ENCODE measurements at regions not wholly inside any gene's neighbourhood (a gene's known extent, or its start where the extent isn't known, plus 50 kb on each side); places are given as distances from the start of the nearest gene placed in this dataset.

GRCh38 chr10:4590807-4591206, 235.2 kb upstream of the AKR1E2 start:
- no peak overlapping the region for H3K4me3 ChIP-seq
- no peak overlapping the region for H3K27ac ChIP-seq
- H3K36me3 ChIP-seq = no peaks in the 10 kb centered on the region
- H3K4me1 ChIP-seq = no peaks in the 10 kb centered on the region
- no peak for DNase-seq
- H3K9me3 ChIP-seq (replicated peaks) = no peaks in the 10 kb centered on the region
- H3K27me3 ChIP-seq = no peaks in the 10 kb centered on the region

GRCh38 chr10:4588824-4589223, 237.2 kb upstream of the AKR1E2 start:
- Histone ChIP-seq H3K27ac (no peak overlapping the region), H3K36me3 (no peaks in the 10 kb centered on the region), H3K9me3 (replicated peaks) (no peaks in the 10 kb centered on the region), H3K27me3 (no peaks in the 10 kb centered on the region), H3K4me3 (no peak overlapping the region), H3K4me1 (no peaks in the 10 kb centered on the region)
- DNase-seq = no peak

GRCh38 chr10:4587466-4587865, 238.5 kb upstream of the AKR1E2 start:
- H3K27me3 ChIP-seq = no peaks in the 10 kb centered on the region
- H3K36me3 ChIP-seq = no peaks in the 10 kb centered on the region
- H3K9me3 ChIP-seq (replicated peaks) = no peaks in the 10 kb centered on the region
- H3K27ac ChIP-seq = no peak overlapping the region
- H3K4me3 ChIP-seq = no peak overlapping the region
- DNase-seq = no peak
- no peaks in the 10 kb centered on the region for H3K4me1 ChIP-seq

GRCh38 chr10:4586776-4587175, 239.2 kb upstream of the AKR1E2 start:
- no peak overlapping the region for H3K27ac ChIP-seq
- no peaks in the 10 kb centered on the region for H3K36me3 ChIP-seq
- no peaks in the 10 kb centered on the region for H3K27me3 ChIP-seq
- no peak overlapping the region for H3K4me3 ChIP-seq
- H3K4me1 ChIP-seq = no peaks in the 10 kb centered on the region
- DNase-seq = no peak
- H3K9me3 ChIP-seq (replicated peaks) = no peaks in the 10 kb centered on the region

- Histone ChIP-seq H3K27me3 (no peaks in the 10 kb centered on the region), H3K36me3 (no peaks in the 10 kb centered on the region), H3K4me3 (no peak overlapping the region), H3K9me3 (replicated peaks) (no peaks in the 10 kb centered on the region), H3K27ac (no peak overlapping the region), H3K4me1 (no peaks in the 10 kb centered on the region)
- DNase-seq = no peak
These were observed 244.1 kb upstream of the AKR1E2 start for GRCh38 chr10:4581929-4582328.

GRCh38 chr10:4579844-4580243, 246.2 kb upstream of the AKR1E2 start:
- no peaks in the 10 kb centered on the region for H3K27me3 ChIP-seq
- H3K9me3 ChIP-seq (replicated peaks) = no peaks in the 10 kb centered on the region
- no peak overlapping the region for H3K4me3 ChIP-seq
- no peak for DNase-seq
- no peaks in the 10 kb centered on the region for H3K4me1 ChIP-seq
- H3K27ac ChIP-seq = no peak overlapping the region
- H3K36me3 ChIP-seq = no peaks in the 10 kb centered on the region

- no peaks in the 10 kb centered on the region for H3K27me3 ChIP-seq
- H3K4me1 ChIP-seq = no peaks in the 10 kb centered on the region
- H3K36me3 ChIP-seq = no peaks in the 10 kb centered on the region
- H3K9me3 ChIP-seq (replicated peaks) = no peaks in the 10 kb centered on the region
- H3K27ac ChIP-seq = no peak overlapping the region
- no peak overlapping the region for H3K4me3 ChIP-seq
- no peak for DNase-seq
These were observed 249.8 kb upstream of the AKR1E2 start for GRCh38 chr10:4576206-4576605.

GRCh38 chr10:4569151-4569550, 256.9 kb upstream of the AKR1E2 start:
- Histone ChIP-seq H3K36me3 (no peaks in the 10 kb centered on the region), H3K4me3 (peak overlapping the region; percentile 31), H3K9me3 (replicated peaks) (no peaks in the 10 kb centered on the region), H3K4me1 (peaks cover 15% of the 10 kb centered on the region), H3K27ac (peak overlapping the region; percentile 77), H3K27me3 (no peaks in the 10 kb centered on the region)
- DNase-seq = no peak

- H3K27ac ChIP-seq = peak overlapping the region; percentile 77
- peaks cover 15% of the 10 kb centered on the region for H3K4me1 ChIP-seq
- DNase-seq = peak; percentile 70 to 83
- H3K4me3 ChIP-seq = peak overlapping the region; percentile 31
- H3K9me3 ChIP-seq (replicated peaks) = no peaks in the 10 kb centered on the region
- no peaks in the 10 kb centered on the region for H3K36me3 ChIP-seq
- H3K27me3 ChIP-seq = no peaks in the 10 kb centered on the region
These were observed 257.3 kb upstream of the AKR1E2 start for GRCh38 chr10:4568731-4569130.

- Histone ChIP-seq H3K9me3 (replicated peaks) (no peaks in the 10 kb centered on the region), H3K4me3 (no peak overlapping the region), H3K4me1 (peaks cover 15% of the 10 kb centered on the region), H3K27me3 (no peaks in the 10 kb centered on the region), H3K36me3 (no peaks in the 10 kb centered on the region), H3K27ac (peak overlapping the region; percentile 77)
- no peak for DNase-seq
These were observed 257.9 kb upstream of the AKR1E2 start for GRCh38 chr10:4568086-4568485.

- no peak for DNase-seq
- Histone ChIP-seq H3K36me3 (no peaks in the 10 kb centered on the region), H3K4me1 (peaks cover 15% of the 10 kb centered on the region), H3K9me3 (replicated peaks) (no peaks in the 10 kb centered on the region), H3K27me3 (no peaks in the 10 kb centered on the region), H3K27ac (no peak overlapping the region), H3K4me3 (no peak overlapping the region)
These were observed 258.4 kb upstream of the AKR1E2 start for GRCh38 chr10:4567637-4568036.

- H3K4me1 ChIP-seq = peaks cover 29% of the 10 kb centered on the region
- H3K27me3 ChIP-seq = no peaks in the 10 kb centered on the region
- H3K27ac ChIP-seq = no peak overlapping the region
- no peak for DNase-seq
- no peaks in the 10 kb centered on the region for H3K36me3 ChIP-seq
- H3K4me3 ChIP-seq = no peak overlapping the region
- H3K9me3 ChIP-seq (replicated peaks) = no peaks in the 10 kb centered on the region
These were observed 260.0 kb upstream of the AKR1E2 start for GRCh38 chr10:4566011-4566410.

GRCh38 chr10:4561296-4561695, 264.7 kb upstream of the AKR1E2 start:
- Histone ChIP-seq H3K27ac (no peak overlapping the region), H3K36me3 (no peaks in the 10 kb centered on the region), H3K4me3 (no peak overlapping the region), H3K27me3 (no peaks in the 10 kb centered on the region), H3K4me1 (peaks cover 14% of the 10 kb centered on the region; the same call in 1 of the 2 replicates), H3K9me3 (replicated peaks) (no peaks in the 10 kb centered on the region)
- DNase-seq = peak; percentile 59 to 77

- DNase-seq = no peak
- Histone ChIP-seq H3K27me3 (no peaks in the 10 kb centered on the region), H3K4me1 (peaks cover 14% of the 10 kb centered on the region; the same call in 1 of the 2 replicates), H3K27ac (no peak overlapping the region), H3K36me3 (no peaks in the 10 kb centered on the region), H3K4me3 (no peak overlapping the region), H3K9me3 (replicated peaks) (no peaks in the 10 kb centered on the region)
These were observed 268.5 kb upstream of the AKR1E2 start for GRCh38 chr10:4557469-4557868.

GRCh38 chr10:4556527-4556926, 269.5 kb upstream of the AKR1E2 start:
- DNase-seq = no peak
- Histone ChIP-seq H3K36me3 (no peaks in the 10 kb centered on the region), H3K27me3 (no peaks in the 10 kb centered on the region), H3K4me3 (no peak overlapping the region), H3K27ac (no peak overlapping the region), H3K9me3 (replicated peaks) (no peaks in the 10 kb centered on the region), H3K4me1 (peaks cover 6% of the 10 kb centered on the region; the same call in 1 of the 2 replicates)

GRCh38 chr10:4555920-4556319, 270.1 kb upstream of the AKR1E2 start:
- H3K4me1 ChIP-seq = no peaks in the 10 kb centered on the region
- no peak overlapping the region for H3K27ac ChIP-seq
- H3K4me3 ChIP-seq = no peak overlapping the region
- DNase-seq = no peak
- H3K36me3 ChIP-seq = no peaks in the 10 kb centered on the region
- no peaks in the 10 kb centered on the region for H3K27me3 ChIP-seq
- no peaks in the 10 kb centered on the region for H3K9me3 ChIP-seq (replicated peaks)
